ENCODE measurements at regions not wholly inside any gene's neighbourhood (a gene's known extent, or its start where the extent isn't known, plus 50 kb on each side); places are given as distances from the start of the nearest gene placed in this dataset.

GRCh38 chr14:97298331-97298730, 501.1 kb downstream of the VRK1 start:
- H3K27ac Mint-ChIP-seq, result no peak overlapping the region
- H3K36me3 Mint-ChIP-seq (ENCODE audit: low read depth), result no peaks in the 10 kb centered on the region
- no peak for TF ChIP-seq CTCF (IDR thresholded peaks at IDR 0.05)
- no peaks in the 10 kb centered on the region for H3K4me1 Mint-ChIP-seq (ENCODE audit: low read depth)
- DNase-seq, result no peak
- no peak overlapping the region for H3K4me3 Mint-ChIP-seq
- peaks cover 4% of the 10 kb centered on the region; the same call in 1 of the 2 replicates for H3K27me3 Mint-ChIP-seq (ENCODE audit: insufficient read depth)
- peaks cover 43% of the 10 kb centered on the region for H3K9me3 Mint-ChIP-seq

DNA sequence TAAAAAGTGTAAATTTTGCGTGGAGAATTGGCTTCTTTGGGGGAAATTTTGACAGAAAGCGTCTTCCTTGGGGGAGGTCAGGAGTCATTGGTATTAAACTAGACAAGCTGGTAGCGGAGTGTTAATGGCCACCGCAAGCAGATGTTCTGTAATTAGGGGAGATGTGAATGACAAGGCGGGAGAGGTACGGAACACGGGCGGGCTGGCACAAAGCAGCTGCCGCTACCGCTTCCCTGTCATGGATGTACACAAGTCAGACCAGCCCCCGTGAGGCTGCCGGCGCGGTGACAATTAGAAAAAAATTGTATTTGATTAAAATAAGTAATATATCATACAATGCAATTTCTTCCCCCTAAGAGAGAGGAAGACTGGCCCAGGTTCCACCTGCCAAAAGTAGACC, 501.6 kb downstream of the VRK1 start:
- TF ChIP-seq CTCF (IDR thresholded peaks at IDR 0.05), result no peak
- no peak for DNase-seq
- H3K27me3 Mint-ChIP-seq (ENCODE audit: insufficient read depth), result peaks cover 4% of the 10 kb centered on the region; the same call in 1 of the 2 replicates
- no peaks in the 10 kb centered on the region for H3K4me1 Mint-ChIP-seq (ENCODE audit: low read depth)
- H3K9me3 Mint-ChIP-seq, result peaks cover 41% of the 10 kb centered on the region
- H3K27ac Mint-ChIP-seq, result no peak overlapping the region
- no peaks in the 10 kb centered on the region for H3K36me3 Mint-ChIP-seq (ENCODE audit: low read depth)
- no peak overlapping the region for H3K4me3 Mint-ChIP-seq

GRCh38 chr14:97299661-97300060, 502.5 kb downstream of the VRK1 start:
- no peaks in the 10 kb centered on the region for H3K4me1 Mint-ChIP-seq (ENCODE audit: low read depth)
- DNase-seq, result no peak
- H3K36me3 Mint-ChIP-seq (ENCODE audit: low read depth), result no peaks in the 10 kb centered on the region
- H3K4me3 Mint-ChIP-seq, result no peak overlapping the region
- TF ChIP-seq CTCF (IDR thresholded peaks at IDR 0.05), result no peak
- peaks cover 4% of the 10 kb centered on the region; the same call in 1 of the 2 replicates for H3K27me3 Mint-ChIP-seq (ENCODE audit: insufficient read depth)
- peaks cover 47% of the 10 kb centered on the region for H3K9me3 Mint-ChIP-seq
- H3K27ac Mint-ChIP-seq, result no peak overlapping the region

- Mint-ChIP-seq H3K27ac (no peak overlapping the region), H3K36me3 (ENCODE audit: low read depth) (no peaks in the 10 kb centered on the region), H3K4me3 (no peak overlapping the region), H3K27me3 (ENCODE audit: insufficient read depth) (peaks cover 4% of the 10 kb centered on the region; the same call in 1 of the 2 replicates), H3K9me3 (peaks cover 51% of the 10 kb centered on the region), H3K4me1 (ENCODE audit: low read depth) (no peaks in the 10 kb centered on the region)
- no peak for TF ChIP-seq CTCF (IDR thresholded peaks at IDR 0.05)
- no peak for DNase-seq
Observed at GRCh38 chr14:97301931-97302559, 504.9 kb downstream of the VRK1 start.

GRCh38 chr14:97306133-97306759, 509.1 kb downstream of the VRK1 start:
- H3K4me1 Mint-ChIP-seq (ENCODE audit: low read depth), result no peaks in the 10 kb centered on the region
- no peak overlapping the region for H3K4me3 Mint-ChIP-seq
- peaks cover 54% of the 10 kb centered on the region for H3K9me3 Mint-ChIP-seq
- no peaks in the 10 kb centered on the region; the same call in 1 of the 2 replicates for H3K27me3 Mint-ChIP-seq (ENCODE audit: insufficient read depth)
- no peak for TF ChIP-seq CTCF (IDR thresholded peaks at IDR 0.05)
- DNase-seq, result no peak
- no peak overlapping the region for H3K27ac Mint-ChIP-seq
- H3K36me3 Mint-ChIP-seq (ENCODE audit: low read depth), result no peaks in the 10 kb centered on the region
